GM13976 (cell line): ENCODE measurements at regions not wholly inside any gene's neighbourhood (a gene's known extent, or its start where the extent isn't known, plus 50 kb on each side); places are given as distances from the start of the nearest gene placed in this dataset.

Source experiments
- DNase-seq: peaks from one replicate; pipeline ENCODE4 v3.0.0; 2012; ENCODE audit warnings: low spot score
- CTCF ChIP-seq: IDR thresholded peaks from 2 replicates; pipeline ENCODE4 v1.5.1; 2012; ENCODE audit warnings: borderline replicate concordance, mild to moderate bottlenecking; ENCODE audit not compliant: insufficient read depth; ENCODE audit errors: extremely low read depth, missing control alignments, control extremely low read depth
- in situ Hi-C: fragments of 300-500 bp; cut with MboI; formaldehyde crosslinking; loops from one replicate; pipeline ENCODE4 v1.12.0; 2022; ENCODE audit warnings: low sequenced_read_pairs, mixed read lengths, inconsistent platforms; ENCODE audit not compliant: unreplicated experiment

GRCh38 chr9:116084497-116084896 lies 69.1 kb upstream of the PAPPA start:
- TF ChIP-seq CTCF, result no peak
- DNase-seq, result no peak
- in situ Hi-C loops, result no loop called here

- no peak for TF ChIP-seq CTCF
- in situ Hi-C loops, result no loop called here
- no peak for DNase-seq
Observed at GRCh38 chr9:116087246-116087645, 66.3 kb upstream of the PAPPA start.

- in situ Hi-C loops, result no loop called here
- TF ChIP-seq CTCF, result no peak
- no peak for DNase-seq
Observed at GRCh38 chr9:116087751-116088194, 65.8 kb upstream of the PAPPA start.

- DNase-seq, result no peak
- TF ChIP-seq CTCF, result no peak
Observed at GRCh38 chr9:116088396-116088795, 65.2 kb upstream of the PAPPA start.

GRCh38 chr9:116090030-116090770 lies 63.4 kb upstream of the PAPPA start:
- DNase-seq, result no peak
- in situ Hi-C loops, result no loop called here
- TF ChIP-seq CTCF, result no peak

More at GRCh38 chr9:116088396-116088795, 65.2 kb upstream of the PAPPA start:
- in situ Hi-C loops, result no loop called here

- TF ChIP-seq CTCF, result no peak
- in situ Hi-C loops, result no loop called here
- no peak for DNase-seq
Observed at GRCh38 chr9:116094846-116095245, 58.7 kb upstream of the PAPPA start.

- no peak for DNase-seq
- in situ Hi-C loops, result no loop called here
- TF ChIP-seq CTCF, result no peak
Observed at GRCh38 chr9:116095403-116095802, 58.2 kb upstream of the PAPPA start.
